ENCODE measurements at regions not wholly inside any gene's neighbourhood (a gene's known extent, or its start where the extent isn't known, plus 50 kb on each side); places are given as distances from the start of the nearest gene placed in this dataset.

- Mint-ChIP-seq H3K9me3 (peaks cover 4% of the 10 kb centered on the region), H3K27me3 (ENCODE audit: insufficient read depth) (peaks cover 18% of the 10 kb centered on the region), H3K4me3 (no peak overlapping the region), H3K36me3 (ENCODE audit: low read depth) (no peaks in the 10 kb centered on the region), H3K4me1 (peaks cover 3% of the 10 kb centered on the region), H3K27ac (no peak overlapping the region)
- H3K27ac ChIP-seq (ENCODE audit: low read depth, low read length): no peak overlapping the region
- no peak overlapping the region for H3K9ac ChIP-seq (ENCODE audit: extremely low read depth, low read length, poor library complexity, severe bottlenecking)
- TF ChIP-seq CTCF (conservative IDR thresholded peaks at IDR 0.05): no peak
- H3K4me3 ChIP-seq (ENCODE audit: low read length): no peak overlapping the region
- H3K36me3 ChIP-seq (ENCODE audit: control insufficient read depth, insufficient read depth, low read length): no peaks in the 10 kb centered on the region
- H3K27me3 ChIP-seq (ENCODE audit: control insufficient read depth, insufficient read depth, low read length, poor library complexity, severe bottlenecking): no peaks in the 10 kb centered on the region
- H3K9me3 ChIP-seq (ENCODE audit: control insufficient read depth, low read length): no peaks in the 10 kb centered on the region
- no peak for DNase-seq
- 95 to 100% methylated on average over 1 to 2 of the region's 2 CpGs for WGBS, 2 experiments (ENCODE audit: insufficient coverage in 1 of 2, insufficient read length in 1 of 2)
- no peaks in the 10 kb centered on the region for H3K4me1 ChIP-seq (ENCODE audit: control insufficient read depth, insufficient read depth, low read length)
Measured at GRCh38 chr4:89531932-89532640, 224.5 kb upstream of the GPRIN3 start.

- peaks cover 17% of the 10 kb centered on the region for H3K27me3 Mint-ChIP-seq (ENCODE audit: insufficient read depth)
- peaks cover 9% of the 10 kb centered on the region for H3K9me3 Mint-ChIP-seq
- no peak for DNase-seq
- no peak overlapping the region for H3K27ac Mint-ChIP-seq
- Histone ChIP-seq H3K36me3 (ENCODE audit: control insufficient read depth, insufficient read depth, low read length) (no peaks in the 10 kb centered on the region), H3K27me3 (ENCODE audit: control insufficient read depth, insufficient read depth, low read length, poor library complexity, severe bottlenecking) (no peaks in the 10 kb centered on the region), H3K9ac (ENCODE audit: extremely low read depth, low read length, poor library complexity, severe bottlenecking) (no peak overlapping the region), H3K4me1 (ENCODE audit: control insufficient read depth, insufficient read depth, low read length) (no peaks in the 10 kb centered on the region), H3K4me3 (ENCODE audit: low read length) (no peak overlapping the region), H3K9me3 (ENCODE audit: control insufficient read depth, low read length) (no peaks in the 10 kb centered on the region), H3K27ac (ENCODE audit: low read depth, low read length) (no peak overlapping the region)
- no peak overlapping the region for H3K4me3 Mint-ChIP-seq
- H3K36me3 Mint-ChIP-seq (ENCODE audit: low read depth): no peaks in the 10 kb centered on the region
- TF ChIP-seq CTCF (conservative IDR thresholded peaks at IDR 0.05): no peak
- 87 to 100% methylated on average over 1 to 4 of the region's 4 CpGs for WGBS, 2 experiments (ENCODE audit: insufficient coverage in 1 of 2, insufficient read length in 1 of 2)
- no peaks in the 10 kb centered on the region for H3K4me1 Mint-ChIP-seq
Measured at GRCh38 chr4:89528526-89529133, 221.0 kb upstream of the GPRIN3 start.

- no peak overlapping the region for H3K27ac ChIP-seq (ENCODE audit: low read depth, low read length)
- 89 to 91% methylated on average over 3 to 4 of the region's 4 CpGs for WGBS, 2 experiments (ENCODE audit: insufficient coverage in 1 of 2, insufficient read length in 1 of 2)
- H3K9ac ChIP-seq (ENCODE audit: extremely low read depth, low read length, poor library complexity, severe bottlenecking): no peak overlapping the region
- no peak for DNase-seq
- H3K36me3 ChIP-seq (ENCODE audit: control insufficient read depth, insufficient read depth, low read length): no peaks in the 10 kb centered on the region
- Mint-ChIP-seq H3K36me3 (ENCODE audit: low read depth) (no peaks in the 10 kb centered on the region), H3K4me3 (no peak overlapping the region), H3K4me1 (no peaks in the 10 kb centered on the region), H3K27ac (no peak overlapping the region), H3K9me3 (peaks cover 3% of the 10 kb centered on the region), H3K27me3 (ENCODE audit: insufficient read depth) (peaks cover 56% of the 10 kb centered on the region)
- no peaks in the 10 kb centered on the region for H3K4me1 ChIP-seq (ENCODE audit: control insufficient read depth, insufficient read depth, low read length)
- peaks cover 4% of the 10 kb centered on the region for H3K27me3 ChIP-seq (ENCODE audit: control insufficient read depth, insufficient read depth, low read length, poor library complexity, severe bottlenecking)
- no peak overlapping the region for H3K4me3 ChIP-seq (ENCODE audit: low read length)
- no peaks in the 10 kb centered on the region for H3K9me3 ChIP-seq (ENCODE audit: control insufficient read depth, low read length)
- TF ChIP-seq CTCF (conservative IDR thresholded peaks at IDR 0.05): no peak
Measured at GRCh38 chr4:89521826-89522225, 214.2 kb upstream of the GPRIN3 start.
